Liver (tissue), 8 donors: ENCODE measurements at regions not wholly inside any gene's neighbourhood (a gene's known extent, or its start where the extent isn't known, plus 50 kb on each side); places are given as distances from the start of the nearest gene placed in this dataset.

Experiments
- DNase-seq: peaks from one replicate; pipeline ENCODE4 v3.0.0-alpha.2; 2017; ENCODE audit warnings: low spot score
- H3K27ac ChIP-seq, 2 donors: one replicate each; pipeline ENCODE4 v1.7.0; 2013; ENCODE audit warnings: inconsistent platforms in 2 of 2, low read length in 2 of 2, control low read depth in 1 of 2, low read depth in 1 of 2, mild to moderate bottlenecking in 1 of 2
- H3K27me3 ChIP-seq, 4 donors: one replicate each; pipeline versions ENCODE4 v1.6.1 to v1.7.0; 2013; ENCODE audit warnings: low read length in 3 of 4, inconsistent platforms in 1 of 4, mild to moderate bottlenecking in 1 of 4, moderate library complexity in 1 of 4; ENCODE audit not compliant: control insufficient read depth in 4 of 4, insufficient read depth in 4 of 4
- H3K36me3 ChIP-seq, 4 donors: one replicate each; pipeline versions ENCODE4 v1.6.1 to v1.7.0; 2013; ENCODE audit warnings: low read length in 3 of 4, mild to moderate bottlenecking in 3 of 4, low read depth in 1 of 4, moderate library complexity in 1 of 4; ENCODE audit not compliant: control insufficient read depth in 4 of 4, insufficient read depth in 3 of 4
- H3K4me1 ChIP-seq, 4 donors: one replicate each; pipeline versions ENCODE4 v1.6.1 to v1.7.0; 2013; ENCODE audit warnings: low read length in 3 of 4, mild to moderate bottlenecking in 3 of 4, moderate library complexity in 1 of 4; ENCODE audit not compliant: control insufficient read depth in 4 of 4, insufficient read depth in 4 of 4
- H3K4me3 ChIP-seq, 3 donors: one replicate each; pipeline versions ENCODE4 v1.6.1 to v1.7.0; 2013; ENCODE audit warnings: low read length in 3 of 3, control low read depth in 1 of 3, low read depth in 1 of 3, mild to moderate bottlenecking in 1 of 3
- H3K9ac ChIP-seq, 2 donors: one replicate each; pipeline ENCODE4 v1.7.0; 2013; ENCODE audit warnings: low read length in 2 of 2, mild to moderate bottlenecking in 2 of 2, moderate library complexity in 2 of 2, control low read depth in 1 of 2, low read depth in 1 of 2
- H3K9me3 ChIP-seq, 4 donors: one replicate each; pipeline versions ENCODE4 v1.6.1 to v1.7.0; 2013; ENCODE audit warnings: low read length in 3 of 4; ENCODE audit not compliant: control insufficient read depth in 4 of 4
- EGR1 ChIP-seq, 2 donors: IDR thresholded peaks; 2 replicates each; pipeline ENCODE4 v1.6.1; 2016 to 2018; ENCODE audit warnings: antibody characterized with exemption in 2 of 2, low read depth in 2 of 2
- FOXA1 ChIP-seq: IDR thresholded peaks from 2 replicates; pipeline ENCODE4 v1.6.1; 2016; ENCODE audit warnings: antibody characterized with exemption
- FOXA2 ChIP-seq: IDR thresholded peaks from 2 replicates; pipeline ENCODE4 v1.6.1; 2016; ENCODE audit warnings: antibody characterized with exemption
- GABPA ChIP-seq, 2 donors: IDR thresholded peaks in 1 of 2; conservative IDR thresholded peaks in 1 of 2; 2 replicates each; pipeline ENCODE4 v1.6.1; 2016; ENCODE audit warnings: antibody characterized with exemption in 2 of 2, mild to moderate bottlenecking in 1 of 2, moderate library complexity in 1 of 2
- HNF4A ChIP-seq, 2 donors: conservative IDR thresholded peaks; 2 replicates each; pipeline ENCODE4 v1.6.1; 2016; ENCODE audit warnings: antibody characterized with exemption in 2 of 2, mild to moderate bottlenecking in 2 of 2
- HNF4G ChIP-seq: IDR thresholded peaks from 2 replicates; pipeline ENCODE4 v1.6.1; 2016; ENCODE audit warnings: antibody characterized with exemption
- JUND ChIP-seq, 2 donors: IDR thresholded peaks; 2 replicates each; pipeline ENCODE4 v1.6.1; 2016; ENCODE audit warnings: antibody characterized with exemption in 2 of 2
- NR2F2 ChIP-seq: IDR thresholded peaks from 2 replicates; pipeline ENCODE4 v1.6.1; 2016; ENCODE audit warnings: antibody characterized with exemption
- RAD21 ChIP-seq, 2 donors: IDR thresholded peaks; 2 replicates each; pipeline ENCODE4 v1.6.1; 2016; ENCODE audit warnings: antibody characterized with exemption in 2 of 2, mild to moderate bottlenecking in 2 of 2
- RXRA ChIP-seq, 2 donors: IDR thresholded peaks; 2 replicates each; pipeline ENCODE4 v1.6.1; 2017 to 2018; ENCODE audit warnings: antibody characterized with exemption in 2 of 2, mild to moderate bottlenecking in 1 of 2
- SP1 ChIP-seq: IDR thresholded peaks from 2 replicates; pipeline ENCODE4 v1.6.1; 2018; ENCODE audit warnings: antibody characterized with exemption, mild to moderate bottlenecking
- TAF1 ChIP-seq: conservative IDR thresholded peaks from 2 replicates; pipeline ENCODE4 v1.6.1; 2016; ENCODE audit warnings: antibody characterized with exemption, mild to moderate bottlenecking
- YY1 ChIP-seq: IDR thresholded peaks from 2 replicates; pipeline ENCODE4 v1.6.1; 2016; ENCODE audit warnings: antibody characterized with exemption, mild to moderate bottlenecking
- WGBS: extraction: QIAGEN DNeasy Blood & Tissue Kit; methylation state at CpG from one replicate; pipeline ENCODE4 v1.1.7; 2013; 5-methylcytosine and 5-hydroxymethylcytosine counted together
- TF ChIP-seq, protein P1 (sequence below): IDR thresholded peaks from 2 replicates; pipeline ENCODE4 v1.6.1; 2016; ENCODE audit warnings: antibody characterized with exemption, mild to moderate bottlenecking
- TF ChIP-seq, protein P2 (sequence below): fragments of 150-350 bp; IDR thresholded peaks from 2 replicates; pipeline ENCODE4 v1.5.1; 2017; ENCODE audit warnings: improper control_type of control experiment, low read depth, low read length; ENCODE audit not compliant: missing input control
- TF ChIP-seq, protein P3 (sequence below): IDR thresholded peaks from 2 replicates; pipeline ENCODE4 v1.6.1; 2016; ENCODE audit warnings: antibody characterized with exemption
- TF ChIP-seq, protein P4 (sequence below): IDR thresholded peaks from 2 replicates; pipeline ENCODE4 v1.6.1; 2016; ENCODE audit warnings: antibody characterized with exemption
- donor health status: healthy.
- donor health status: healthy.
- donor health status: healthy.
- donor health status: healthy.
- donor health status: healthy.

DNA sequence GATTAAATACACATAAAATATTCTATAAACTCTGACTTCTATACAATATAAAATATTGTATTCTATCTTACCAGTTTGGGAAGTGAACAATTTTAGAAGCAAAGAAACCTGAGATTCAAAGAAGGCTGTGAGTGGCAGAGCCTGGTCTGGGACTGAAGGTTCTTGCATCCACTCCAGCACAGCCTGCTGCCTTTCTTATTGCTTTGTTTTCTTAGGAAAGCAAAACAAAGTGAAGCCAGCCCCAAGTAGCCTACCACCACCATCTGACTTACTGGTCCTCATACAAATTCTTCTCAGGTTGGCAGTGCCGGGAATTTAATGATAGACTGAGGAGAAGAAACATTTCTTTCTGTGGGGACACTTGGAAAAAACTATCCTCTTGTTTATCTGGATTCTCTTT, 129.7 kb upstream of the SMAD1 start:
- no peak overlapping the region for H3K27ac ChIP-seq
- H3K36me3 ChIP-seq = no peaks in the 10 kb centered on the region
- no peak for TF ChIP-seq FOXA1
- TF ChIP-seq JUND (IDR thresholded peaks at IDR 0.05) = no peak
- TF ChIP-seq, protein P1, sequence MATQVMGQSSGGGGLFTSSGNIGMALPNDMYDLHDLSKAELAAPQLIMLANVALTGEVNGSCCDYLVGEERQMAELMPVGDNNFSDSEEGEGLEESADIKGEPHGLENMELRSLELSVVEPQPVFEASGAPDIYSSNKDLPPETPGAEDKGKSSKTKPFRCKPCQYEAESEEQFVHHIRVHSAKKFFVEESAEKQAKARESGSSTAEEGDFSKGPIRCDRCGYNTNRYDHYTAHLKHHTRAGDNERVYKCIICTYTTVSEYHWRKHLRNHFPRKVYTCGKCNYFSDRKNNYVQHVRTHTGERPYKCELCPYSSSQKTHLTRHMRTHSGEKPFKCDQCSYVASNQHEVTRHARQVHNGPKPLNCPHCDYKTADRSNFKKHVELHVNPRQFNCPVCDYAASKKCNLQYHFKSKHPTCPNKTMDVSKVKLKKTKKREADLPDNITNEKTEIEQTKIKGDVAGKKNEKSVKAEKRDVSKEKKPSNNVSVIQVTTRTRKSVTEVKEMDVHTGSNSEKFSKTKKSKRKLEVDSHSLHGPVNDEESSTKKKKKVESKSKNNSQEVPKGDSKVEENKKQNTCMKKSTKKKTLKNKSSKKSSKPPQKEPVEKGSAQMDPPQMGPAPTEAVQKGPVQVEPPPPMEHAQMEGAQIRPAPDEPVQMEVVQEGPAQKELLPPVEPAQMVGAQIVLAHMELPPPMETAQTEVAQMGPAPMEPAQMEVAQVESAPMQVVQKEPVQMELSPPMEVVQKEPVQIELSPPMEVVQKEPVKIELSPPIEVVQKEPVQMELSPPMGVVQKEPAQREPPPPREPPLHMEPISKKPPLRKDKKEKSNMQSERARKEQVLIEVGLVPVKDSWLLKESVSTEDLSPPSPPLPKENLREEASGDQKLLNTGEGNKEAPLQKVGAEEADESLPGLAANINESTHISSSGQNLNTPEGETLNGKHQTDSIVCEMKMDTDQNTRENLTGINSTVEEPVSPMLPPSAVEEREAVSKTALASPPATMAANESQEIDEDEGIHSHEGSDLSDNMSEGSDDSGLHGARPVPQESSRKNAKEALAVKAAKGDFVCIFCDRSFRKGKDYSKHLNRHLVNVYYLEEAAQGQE = no peak
- TF ChIP-seq TAF1 = no peak
- no peak for TF ChIP-seq HNF4G
- TF ChIP-seq YY1 = no peak
- TF ChIP-seq RXRA (IDR thresholded peaks at IDR 0.05) = no peak
- TF ChIP-seq HNF4A (conservative IDR thresholded peaks at IDR 0.05) = no peak
- TF ChIP-seq, protein P2, sequence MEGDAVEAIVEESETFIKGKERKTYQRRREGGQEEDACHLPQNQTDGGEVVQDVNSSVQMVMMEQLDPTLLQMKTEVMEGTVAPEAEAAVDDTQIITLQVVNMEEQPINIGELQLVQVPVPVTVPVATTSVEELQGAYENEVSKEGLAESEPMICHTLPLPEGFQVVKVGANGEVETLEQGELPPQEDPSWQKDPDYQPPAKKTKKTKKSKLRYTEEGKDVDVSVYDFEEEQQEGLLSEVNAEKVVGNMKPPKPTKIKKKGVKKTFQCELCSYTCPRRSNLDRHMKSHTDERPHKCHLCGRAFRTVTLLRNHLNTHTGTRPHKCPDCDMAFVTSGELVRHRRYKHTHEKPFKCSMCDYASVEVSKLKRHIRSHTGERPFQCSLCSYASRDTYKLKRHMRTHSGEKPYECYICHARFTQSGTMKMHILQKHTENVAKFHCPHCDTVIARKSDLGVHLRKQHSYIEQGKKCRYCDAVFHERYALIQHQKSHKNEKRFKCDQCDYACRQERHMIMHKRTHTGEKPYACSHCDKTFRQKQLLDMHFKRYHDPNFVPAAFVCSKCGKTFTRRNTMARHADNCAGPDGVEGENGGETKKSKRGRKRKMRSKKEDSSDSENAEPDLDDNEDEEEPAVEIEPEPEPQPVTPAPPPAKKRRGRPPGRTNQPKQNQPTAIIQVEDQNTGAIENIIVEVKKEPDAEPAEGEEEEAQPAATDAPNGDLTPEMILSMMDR = no peak
- TF ChIP-seq GABPA (IDR thresholded peaks at IDR 0.05 in 1 of 2, conservative IDR thresholded peaks at IDR 0.05 in 1 of 2) = no peak
- TF ChIP-seq FOXA2 = no peak
- no peak for TF ChIP-seq NR2F2
- no peak for TF ChIP-seq SP1
- TF ChIP-seq, protein P3, sequence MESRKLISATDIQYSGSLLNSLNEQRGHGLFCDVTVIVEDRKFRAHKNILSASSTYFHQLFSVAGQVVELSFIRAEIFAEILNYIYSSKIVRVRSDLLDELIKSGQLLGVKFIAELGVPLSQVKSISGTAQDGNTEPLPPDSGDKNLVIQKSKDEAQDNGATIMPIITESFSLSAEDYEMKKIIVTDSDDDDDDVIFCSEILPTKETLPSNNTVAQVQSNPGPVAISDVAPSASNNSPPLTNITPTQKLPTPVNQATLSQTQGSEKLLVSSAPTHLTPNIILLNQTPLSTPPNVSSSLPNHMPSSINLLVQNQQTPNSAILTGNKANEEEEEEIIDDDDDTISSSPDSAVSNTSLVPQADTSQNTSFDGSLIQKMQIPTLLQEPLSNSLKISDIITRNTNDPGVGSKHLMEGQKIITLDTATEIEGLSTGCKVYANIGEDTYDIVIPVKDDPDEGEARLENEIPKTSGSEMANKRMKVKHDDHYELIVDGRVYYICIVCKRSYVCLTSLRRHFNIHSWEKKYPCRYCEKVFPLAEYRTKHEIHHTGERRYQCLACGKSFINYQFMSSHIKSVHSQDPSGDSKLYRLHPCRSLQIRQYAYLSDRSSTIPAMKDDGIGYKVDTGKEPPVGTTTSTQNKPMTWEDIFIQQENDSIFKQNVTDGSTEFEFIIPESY = no peak
- TF ChIP-seq, protein P4, sequence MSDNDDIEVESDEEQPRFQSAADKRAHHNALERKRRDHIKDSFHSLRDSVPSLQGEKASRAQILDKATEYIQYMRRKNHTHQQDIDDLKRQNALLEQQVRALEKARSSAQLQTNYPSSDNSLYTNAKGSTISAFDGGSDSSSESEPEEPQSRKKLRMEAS = no peak
- TF ChIP-seq EGR1 (IDR thresholded peaks at IDR 0.05; ENCODE audit: low read depth in 2 of 2) = no peak
- no peak for TF ChIP-seq RAD21 (IDR thresholded peaks at IDR 0.05)
- DNase-seq = no peak
- 93% methylated on average over 1 of the region's 1 CpG for WGBS
- no peaks in the 10 kb centered on the region for H3K27me3 ChIP-seq
- H3K9ac ChIP-seq = no peak overlapping the region
- H3K4me3 ChIP-seq = no peak overlapping the region
- H3K4me1 ChIP-seq = peaks cover 0 to 10% (median 4%) of the 10 kb centered on the region in 4 donors
- H3K9me3 ChIP-seq = no peaks in the 10 kb centered on the region

DNA sequence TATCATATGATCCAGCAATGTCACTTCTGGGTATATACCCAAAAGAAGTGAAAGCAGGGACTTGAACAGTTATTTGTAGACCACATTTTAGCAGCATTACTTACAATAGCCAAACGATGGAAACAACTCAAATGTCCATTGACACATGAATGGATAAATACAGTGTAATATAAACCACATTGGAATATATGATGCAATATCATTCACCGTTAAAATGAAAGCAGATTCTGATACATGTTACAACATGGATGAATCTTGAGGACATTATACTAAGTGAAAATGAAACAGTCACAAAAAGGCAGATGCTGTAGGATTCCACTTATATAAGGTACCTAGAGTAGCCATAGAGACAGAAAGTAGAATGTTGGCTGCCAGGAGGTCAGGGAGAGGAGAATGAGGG, 130.5 kb upstream of the SMAD1 start:
- H3K9me3 ChIP-seq = no peaks in the 10 kb centered on the region
- H3K27me3 ChIP-seq = no peaks in the 10 kb centered on the region
- no peak overlapping the region for H3K4me3 ChIP-seq
- WGBS = 74% methylated on average over 2 of the region's 2 CpGs
- DNase-seq = no peak
- H3K27ac ChIP-seq = no peak overlapping the region
- TF ChIP-seq RXRA (IDR thresholded peaks at IDR 0.05) (no peak), GABPA (IDR thresholded peaks at IDR 0.05 in 1 of 2, conservative IDR thresholded peaks at IDR 0.05 in 1 of 2) (no peak), FOXA2 (no peak), FOXA1 (no peak)
- TF ChIP-seq, protein P1 = no peak
- peaks cover 0 to 10% (median 4%) of the 10 kb centered on the region in 4 donors for H3K4me1 ChIP-seq
- no peaks in the 10 kb centered on the region for H3K36me3 ChIP-seq
- no peak overlapping the region for H3K9ac ChIP-seq
